ENCODE measurements at regions not wholly inside any gene's neighbourhood (a gene's known extent, or its start where the extent isn't known, plus 50 kb on each side); places are given as distances from the start of the nearest gene placed in this dataset.

GRCh38 chr2:52342458-52342857, 1310.5 kb upstream of the NRXN1 start:
- H3K79me2 ChIP-seq (ENCODE audit: control insufficient read depth, insufficient read depth, low read length): no peaks in the 10 kb centered on the region
- H2AFZ ChIP-seq (ENCODE audit: control insufficient read depth, low read length): no peak overlapping the region
- H3K9me1 ChIP-seq (ENCODE audit: control insufficient read depth, extremely low read depth, insufficient read depth, low read length): no peaks in the 10 kb centered on the region
- no peaks in the 10 kb centered on the region for H3K36me3 ChIP-seq (ENCODE audit: control insufficient read depth in 2 of 2, extremely low read depth in 1 of 2, insufficient read depth in 2 of 2, low read length in 2 of 2)
- no peak overlapping the region for H3K4me2 ChIP-seq (ENCODE audit: control insufficient read depth, extremely low read depth, insufficient read depth, low read depth, low read length)
- H3K4me3 ChIP-seq (ENCODE audit: control insufficient read depth in 2 of 3, extremely low read depth in 1 of 3, insufficient read depth in 2 of 3, low read depth in 1 of 3, low read length in 3 of 3): no peak overlapping the region
- no peaks in the 10 kb centered on the region for H3K9me3 ChIP-seq (ENCODE audit: control insufficient read depth, low read depth, low read length)
- H4K20me1 ChIP-seq (ENCODE audit: control insufficient read depth, extremely low read depth, insufficient read depth, low read length): no peaks in the 10 kb centered on the region
- no peak overlapping the region for H3K27ac ChIP-seq (ENCODE audit: control insufficient read depth, insufficient read depth, low read length)
- no peak for DNase-seq (ENCODE audit: low read depth, low spot score)
- dilution Hi-C loops (cut with MboI; ENCODE audit: extremely low pct_ligation_motif_present, low sequenced_read_pairs): no loop called here
- H3K9ac ChIP-seq (ENCODE audit: control insufficient read depth, extremely low read depth, insufficient read depth, low read length): no peak overlapping the region
- no peak for FAIRE-seq
- H3K27me3 ChIP-seq (ENCODE audit: control insufficient read depth, extremely low read depth, insufficient read depth, low read length): no peaks in the 10 kb centered on the region
- TF ChIP-seq CTCF (optimal IDR thresholded peaks at IDR 0.05 in 1 of 3, IDR thresholded peaks at IDR 0.05 in 1 of 3, conservative IDR thresholded peaks at IDR 0.05 in 1 of 3; ENCODE audit: extremely low read depth in 1 of 3, insufficient read depth in 2 of 3, low read length in 3 of 3): no peak
- TF ChIP-seq EZH2 (IDR thresholded peaks at IDR 0.05; ENCODE audit: low read length): no peak
- H3K4me1 ChIP-seq (ENCODE audit: control insufficient read depth, extremely low read depth, insufficient read depth, low read length): no peaks in the 10 kb centered on the region

- Histone ChIP-seq H3K9me1 (ENCODE audit: control insufficient read depth, extremely low read depth, insufficient read depth, low read length) (no peaks in the 10 kb centered on the region), H3K9ac (ENCODE audit: control insufficient read depth, extremely low read depth, insufficient read depth, low read length) (no peak overlapping the region), H3K36me3 (ENCODE audit: control insufficient read depth in 2 of 2, extremely low read depth in 1 of 2, insufficient read depth in 2 of 2, low read length in 2 of 2) (no peaks in the 10 kb centered on the region), H3K4me1 (ENCODE audit: control insufficient read depth, extremely low read depth, insufficient read depth, low read length) (no peaks in the 10 kb centered on the region), H2AFZ (ENCODE audit: control insufficient read depth, low read length) (no peak overlapping the region), H3K4me3 (ENCODE audit: control insufficient read depth in 2 of 3, extremely low read depth in 1 of 3, insufficient read depth in 2 of 3, low read depth in 1 of 3, low read length in 3 of 3) (no peak overlapping the region), H3K27me3 (ENCODE audit: control insufficient read depth, extremely low read depth, insufficient read depth, low read length) (no peaks in the 10 kb centered on the region), H3K79me2 (ENCODE audit: control insufficient read depth, insufficient read depth, low read length) (no peaks in the 10 kb centered on the region), H4K20me1 (ENCODE audit: control insufficient read depth, extremely low read depth, insufficient read depth, low read length) (no peaks in the 10 kb centered on the region), H3K4me2 (ENCODE audit: control insufficient read depth, extremely low read depth, insufficient read depth, low read depth, low read length) (no peak overlapping the region), H3K9me3 (ENCODE audit: control insufficient read depth, low read depth, low read length) (no peaks in the 10 kb centered on the region), H3K27ac (ENCODE audit: control insufficient read depth, insufficient read depth, low read length) (no peak overlapping the region)
- FAIRE-seq: no peak
- no peak for DNase-seq (ENCODE audit: low read depth, low spot score)
- TF ChIP-seq CTCF (optimal IDR thresholded peaks at IDR 0.05 in 1 of 3, IDR thresholded peaks at IDR 0.05 in 1 of 3, conservative IDR thresholded peaks at IDR 0.05 in 1 of 3; ENCODE audit: extremely low read depth in 1 of 3, insufficient read depth in 2 of 3, low read length in 3 of 3) (no peak), EZH2 (IDR thresholded peaks at IDR 0.05; ENCODE audit: low read length) (no peak)
- dilution Hi-C loops (cut with MboI; ENCODE audit: extremely low pct_ligation_motif_present, low sequenced_read_pairs): no loop called here
Observed at GRCh38 chr2:52341732-52342131, 1309.8 kb upstream of the NRXN1 start.
